Liver (tissue), 3 donors: ENCODE measurements at regions not wholly inside any gene's neighbourhood (a gene's known extent, or its start where the extent isn't known, plus 50 kb on each side); places are given as distances from the start of the nearest gene placed in this dataset.

Source experiments
- CTCF ChIP-seq: fragments of 150-350 bp; IDR thresholded peaks from 2 replicates; pipeline ENCODE4 v1.5.1; 2017; ENCODE audit warnings: improper control_type of control experiment, low read depth, low read length; ENCODE audit not compliant: missing input control
- EGR1 ChIP-seq, 2 donors: IDR thresholded peaks; 2 replicates each; pipeline ENCODE4 v1.6.1; 2016 to 2018; ENCODE audit warnings: antibody characterized with exemption in 2 of 2, low read depth in 2 of 2
- FOXA1 ChIP-seq: IDR thresholded peaks from 2 replicates; pipeline ENCODE4 v1.6.1; 2016; ENCODE audit warnings: antibody characterized with exemption
- GABPA ChIP-seq, 2 donors: IDR thresholded peaks in 1 of 2; conservative IDR thresholded peaks in 1 of 2; 2 replicates each; pipeline ENCODE4 v1.6.1; 2016; ENCODE audit warnings: antibody characterized with exemption in 2 of 2, mild to moderate bottlenecking in 1 of 2, moderate library complexity in 1 of 2
- MAX ChIP-seq: IDR thresholded peaks from 2 replicates; pipeline ENCODE4 v1.6.1; 2016; ENCODE audit warnings: antibody characterized with exemption
- RAD21 ChIP-seq, 2 donors: IDR thresholded peaks; 2 replicates each; pipeline ENCODE4 v1.6.1; 2016; ENCODE audit warnings: antibody characterized with exemption in 2 of 2, mild to moderate bottlenecking in 2 of 2
- SP1 ChIP-seq: IDR thresholded peaks from 2 replicates; pipeline ENCODE4 v1.6.1; 2018; ENCODE audit warnings: antibody characterized with exemption, mild to moderate bottlenecking
- TAF1 ChIP-seq: conservative IDR thresholded peaks from 2 replicates; pipeline ENCODE4 v1.6.1; 2016; ENCODE audit warnings: antibody characterized with exemption, mild to moderate bottlenecking
- YY1 ChIP-seq: IDR thresholded peaks from 2 replicates; pipeline ENCODE4 v1.6.1; 2016; ENCODE audit warnings: antibody characterized with exemption, mild to moderate bottlenecking
- TF ChIP-seq, protein P1 (sequence below): IDR thresholded peaks from 2 replicates; pipeline ENCODE4 v1.6.1; 2016; ENCODE audit warnings: antibody characterized with exemption, mild to moderate bottlenecking
- donor health status: healthy.
- donor health status: healthy.

DNA sequence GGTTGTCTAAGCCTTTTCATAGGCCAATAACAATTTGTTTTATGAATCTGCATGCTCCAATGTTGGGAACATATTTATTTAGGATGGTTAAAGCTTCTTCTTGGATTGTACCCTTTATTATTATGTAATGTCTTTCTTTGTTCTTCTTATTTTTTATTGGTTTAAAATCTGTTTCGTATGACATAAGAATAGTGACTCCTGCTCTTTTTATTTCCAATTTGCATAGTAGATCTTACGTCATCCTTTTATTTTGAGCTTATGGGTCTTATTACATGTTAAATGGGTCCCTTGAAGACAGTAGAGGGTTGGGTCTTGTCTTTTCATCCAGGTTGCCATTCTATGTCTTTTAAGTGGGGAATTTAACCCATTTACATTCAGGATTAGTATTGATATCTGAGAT lies 561.9 kb upstream of the GHITM start:
- TF ChIP-seq CTCF (no peak), MAX (no peak), RAD21 (IDR thresholded peaks at IDR 0.05) (no peak), SP1 (no peak), YY1 (no peak), TAF1 (no peak), EGR1 (IDR thresholded peaks at IDR 0.05; ENCODE audit: low read depth in 2 of 2) (no peak), GABPA (IDR thresholded peaks at IDR 0.05 in 1 of 2, conservative IDR thresholded peaks at IDR 0.05 in 1 of 2) (no peak), FOXA1 (no peak)
- TF ChIP-seq, protein P1, sequence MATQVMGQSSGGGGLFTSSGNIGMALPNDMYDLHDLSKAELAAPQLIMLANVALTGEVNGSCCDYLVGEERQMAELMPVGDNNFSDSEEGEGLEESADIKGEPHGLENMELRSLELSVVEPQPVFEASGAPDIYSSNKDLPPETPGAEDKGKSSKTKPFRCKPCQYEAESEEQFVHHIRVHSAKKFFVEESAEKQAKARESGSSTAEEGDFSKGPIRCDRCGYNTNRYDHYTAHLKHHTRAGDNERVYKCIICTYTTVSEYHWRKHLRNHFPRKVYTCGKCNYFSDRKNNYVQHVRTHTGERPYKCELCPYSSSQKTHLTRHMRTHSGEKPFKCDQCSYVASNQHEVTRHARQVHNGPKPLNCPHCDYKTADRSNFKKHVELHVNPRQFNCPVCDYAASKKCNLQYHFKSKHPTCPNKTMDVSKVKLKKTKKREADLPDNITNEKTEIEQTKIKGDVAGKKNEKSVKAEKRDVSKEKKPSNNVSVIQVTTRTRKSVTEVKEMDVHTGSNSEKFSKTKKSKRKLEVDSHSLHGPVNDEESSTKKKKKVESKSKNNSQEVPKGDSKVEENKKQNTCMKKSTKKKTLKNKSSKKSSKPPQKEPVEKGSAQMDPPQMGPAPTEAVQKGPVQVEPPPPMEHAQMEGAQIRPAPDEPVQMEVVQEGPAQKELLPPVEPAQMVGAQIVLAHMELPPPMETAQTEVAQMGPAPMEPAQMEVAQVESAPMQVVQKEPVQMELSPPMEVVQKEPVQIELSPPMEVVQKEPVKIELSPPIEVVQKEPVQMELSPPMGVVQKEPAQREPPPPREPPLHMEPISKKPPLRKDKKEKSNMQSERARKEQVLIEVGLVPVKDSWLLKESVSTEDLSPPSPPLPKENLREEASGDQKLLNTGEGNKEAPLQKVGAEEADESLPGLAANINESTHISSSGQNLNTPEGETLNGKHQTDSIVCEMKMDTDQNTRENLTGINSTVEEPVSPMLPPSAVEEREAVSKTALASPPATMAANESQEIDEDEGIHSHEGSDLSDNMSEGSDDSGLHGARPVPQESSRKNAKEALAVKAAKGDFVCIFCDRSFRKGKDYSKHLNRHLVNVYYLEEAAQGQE, result no peak
